ENCODE measurements at regions not wholly inside any gene's neighbourhood (a gene's known extent, or its start where the extent isn't known, plus 50 kb on each side); places are given as distances from the start of the nearest gene placed in this dataset.

- H3K27me3 Mint-ChIP-seq (ENCODE audit: low read depth) = no peaks in the 10 kb centered on the region
- Histone ChIP-seq H3K23me2 (ENCODE audit: insufficient read length, low read depth, low read length, poor library complexity, severe bottlenecking) (no peaks in the 10 kb centered on the region), H3K56ac (ENCODE audit: insufficient read length, low read depth, low read length) (no peak overlapping the region), H3K27me3 (ENCODE audit: insufficient read depth, low read length) (no peaks in the 10 kb centered on the region), H2BK20ac (ENCODE audit: low read depth, low read length, poor library complexity, severe bottlenecking) (no peak overlapping the region), H3K27ac (ENCODE audit: insufficient read length, low read depth, low read length) (no peak overlapping the region), H2AFZ (ENCODE audit: low read length) (no peak overlapping the region), H2BK5ac (ENCODE audit: insufficient read length, low read length) (no peak overlapping the region), H3K14ac (ENCODE audit: insufficient read depth, low read length) (no peak overlapping the region), H4K5ac (ENCODE audit: insufficient read length, low read depth, low read length) (no peak overlapping the region), H3K79me1 (ENCODE audit: insufficient read depth, low read depth, low read length, poor library complexity, severe bottlenecking) (no peaks in the 10 kb centered on the region), H4K20me1 (ENCODE audit: control insufficient read depth, insufficient read depth, insufficient read length) (no peaks in the 10 kb centered on the region), H2BK12ac (ENCODE audit: insufficient read length, low read depth, low read length) (no peak overlapping the region), H4K91ac (ENCODE audit: insufficient read length, low read depth, low read length) (no peak overlapping the region), H3K18ac (ENCODE audit: insufficient read length, low read depth, low read length) (no peak overlapping the region), H3K4me2 (ENCODE audit: insufficient read depth, insufficient read length, low read length) (no peak overlapping the region), H2AK5ac (ENCODE audit: insufficient read length, low read length) (no peak overlapping the region), H3K79me2 (ENCODE audit: insufficient read depth, low read length) (no peaks in the 10 kb centered on the region), H2BK15ac (ENCODE audit: low read depth, low read length) (no peak overlapping the region), H3T11ph (ENCODE audit: low read length) (no peak overlapping the region), H3K9me3 (ENCODE audit: control insufficient read depth, low read depth, low read length) (no peaks in the 10 kb centered on the region), H4K8ac (replicated peaks; ENCODE audit: insufficient read length, low read depth, low read length) (no peak overlapping the region), H3K4ac (ENCODE audit: low read depth, low read length) (no peak overlapping the region), H3K4me1 (ENCODE audit: insufficient read depth, low read length) (no peaks in the 10 kb centered on the region), H3K23ac (ENCODE audit: insufficient read length, low read depth, low read length) (no peak overlapping the region), H3K9ac (ENCODE audit: extremely low read depth, insufficient read length, low read length) (no peak overlapping the region), H2BK120ac (ENCODE audit: low read depth, low read length, poor library complexity, severe bottlenecking) (no peak overlapping the region)
- no peak for TF ChIP-seq CTCF (conservative IDR thresholded peaks at IDR 0.05)
- no peaks in the 10 kb centered on the region for H3K9me3 Mint-ChIP-seq
- H3K36me3 Mint-ChIP-seq (ENCODE audit: insufficient read depth in 1 of 3, low read depth in 3 of 3) = no peaks in the 10 kb centered on the region; a peak in 1 of 7 replicates
- DNase-seq = no peak
- H3K4me3 Mint-ChIP-seq = no peak overlapping the region
- no CpG with 5 or more reads among the region's 5 CpGs for WGBS (ENCODE audit: extremely low coverage, insufficient read length, low lambda C conversion rate)
- H3K27ac Mint-ChIP-seq = peak overlapping the region in 2 of 3 experiments; percentile 24 to 64; a peak in 3 of 7 replicates
- peaks cover 7% of the 10 kb centered on the region in 2 experiments; a peak in 3 of 4 replicates for H3K4me1 Mint-ChIP-seq
Observed at GRCh38 chr4:32147446-32148085, 1427.4 kb downstream of the PCDH7 start.

All from H9 (cell line).